Neural cell (in vitro differentiated cells): ENCODE measurements at regions not wholly inside any gene's neighbourhood (a gene's known extent, or its start where the extent isn't known, plus 50 kb on each side); places are given as distances from the start of the nearest gene placed in this dataset.

Source experiments
- H2AFZ ChIP-seq: fragments of 200-600, 300-800 bp; sonication (generic), shearing (Covaris generic); 2 replicates; pipeline ENCODE4 v1.6.0; 2014; ENCODE audit warnings: low read depth, mild to moderate bottlenecking, antibody characterized with exemption, low read length, moderate library complexity
- H3F3A ChIP-seq: fragments of 200-600 bp; shearing (Covaris generic); 2 replicates; pipeline ENCODE4 v1.6.1; 2016; ENCODE audit warnings: mild to moderate bottlenecking, moderate library complexity, mixed read lengths, antibody characterized with exemption, low read length; ENCODE audit not compliant: insufficient read depth, poor library complexity, severe bottlenecking
- H3K27ac ChIP-seq: fragments of 200-600, 300-800 bp; sonication (generic), shearing (Covaris generic); 2 replicates; pipeline ENCODE4 v1.5.1; 2014; ENCODE audit warnings: mild to moderate bottlenecking, low read length, moderate library complexity
- H3K27me3 ChIP-seq: fragments of 300-800, 200-600 bp; sonication (generic), shearing (Covaris generic); 2 replicates; pipeline ENCODE4 v1.6.0; 2014; ENCODE audit warnings: mild to moderate bottlenecking, low read depth, low read length, moderate library complexity; ENCODE audit not compliant: insufficient read depth
- H3K36me3 ChIP-seq: fragments of 300-800, 200-600 bp; sonication (generic), shearing (Covaris generic); 2 replicates; pipeline ENCODE4 v1.5.1; 2014; ENCODE audit warnings: mild to moderate bottlenecking, antibody characterized with exemption, low read length, moderate library complexity; ENCODE audit not compliant: insufficient read depth
- H3K4me2 ChIP-seq: fragments of 300-800, 200-600 bp; sonication (generic), shearing (Covaris generic); 2 replicates; pipeline ENCODE4 v1.6.0; 2014; ENCODE audit warnings: mild to moderate bottlenecking, low read length
- H3K4me3 ChIP-seq: fragments of 300-800, 200-600 bp; sonication (generic), shearing (Covaris generic); 2 replicates; pipeline ENCODE4 v1.5.1; 2014; ENCODE audit warnings: mild to moderate bottlenecking, low read length, moderate library complexity
- H3K79me2 ChIP-seq: fragments of 200-600 bp; shearing (Covaris generic); replicated peaks from 2 replicates; pipeline ENCODE4 v1.6.0; 2014; ENCODE audit warnings: mild to moderate bottlenecking, low read length, moderate library complexity; ENCODE audit not compliant: insufficient read depth
- H3K9ac ChIP-seq: fragments of 300-800, 200-600 bp; sonication (generic), shearing (Covaris generic); 2 replicates; pipeline ENCODE4 v1.6.1; 2016; ENCODE audit warnings: mild to moderate bottlenecking, low read length, mixed read lengths
- H3K9me2 ChIP-seq: fragments of 200-600 bp; shearing (Covaris generic); 2 replicates; pipeline ENCODE4 v1.6.1; 2016; ENCODE audit warnings: mild to moderate bottlenecking, low read length, mixed read lengths; ENCODE audit not compliant: insufficient read depth
- H3K9me3 ChIP-seq: fragments of 200-600, 300-800 bp; sonication (generic), shearing (Covaris generic); 2 replicates; pipeline ENCODE4 v1.6.1; 2016; ENCODE audit warnings: mild to moderate bottlenecking, mixed run types, low read length, moderate library complexity, mixed read lengths
- H4K20me1 ChIP-seq: fragments of 200-600 bp; shearing (Covaris generic); 2 replicates; pipeline ENCODE4 v1.6.1; 2016; ENCODE audit warnings: mild to moderate bottlenecking, mixed run types; ENCODE audit not compliant: insufficient read depth
- EP300 ChIP-seq: fragments of 450-650 bp; conservative IDR thresholded peaks from 2 replicates; pipeline ENCODE4 v1.6.1; 2014; ENCODE audit warnings: antibody characterized with exemption, mild to moderate bottlenecking, moderate library complexity; ENCODE audit not compliant: poor library complexity, severe bottlenecking
- EZH2 ChIP-seq: fragments of 200-600, 300-800 bp; shearing (Covaris generic), sonication (generic); IDR thresholded peaks from 2 replicates; pipeline ENCODE4 v1.6.1; 2014; ENCODE audit warnings: antibody characterized with exemption, low read length, borderline replicate concordance, mild to moderate bottlenecking; ENCODE audit not compliant: insufficient read depth, poor library complexity, severe bottlenecking
- MXI1 ChIP-seq: fragments of 450-650 bp; conservative IDR thresholded peaks from 2 replicates; pipeline ENCODE4 v1.6.1; 2014; ENCODE audit warnings: antibody characterized with exemption, mild to moderate bottlenecking; ENCODE audit not compliant: poor library complexity, severe bottlenecking
- POLR2AphosphoS5 ChIP-seq: IDR thresholded peaks from 2 replicates; pipeline ENCODE4 v1.6.1; 2012
- RAD21 ChIP-seq: fragments of 450-650 bp; conservative IDR thresholded peaks from 2 replicates; pipeline ENCODE4 v1.6.1; 2014; ENCODE audit warnings: antibody characterized with exemption, mild to moderate bottlenecking, moderate library complexity
- SMC3 ChIP-seq: fragments of 450-650 bp; conservative IDR thresholded peaks from 2 replicates; pipeline ENCODE4 v1.6.1; 2014; ENCODE audit warnings: antibody characterized with exemption, mild to moderate bottlenecking, moderate library complexity; ENCODE audit not compliant: poor library complexity
- TAF1 ChIP-seq: IDR thresholded peaks from 2 replicates; pipeline ENCODE4 v1.6.1; 2012; ENCODE audit warnings: low read depth
- TF ChIP-seq, protein P1 (sequence below): IDR thresholded peaks from 2 replicates; pipeline ENCODE4 v1.6.1; 2012; ENCODE audit warnings: borderline replicate concordance
- TF ChIP-seq, protein P2 (sequence below): fragments of 450-650 bp; IDR thresholded peaks from 2 replicates; pipeline ENCODE4 v1.5.1; 2014; ENCODE audit warnings: antibody characterized with exemption, mild to moderate bottlenecking, moderate library complexity; ENCODE audit not compliant: poor library complexity, severe bottlenecking

DNA sequence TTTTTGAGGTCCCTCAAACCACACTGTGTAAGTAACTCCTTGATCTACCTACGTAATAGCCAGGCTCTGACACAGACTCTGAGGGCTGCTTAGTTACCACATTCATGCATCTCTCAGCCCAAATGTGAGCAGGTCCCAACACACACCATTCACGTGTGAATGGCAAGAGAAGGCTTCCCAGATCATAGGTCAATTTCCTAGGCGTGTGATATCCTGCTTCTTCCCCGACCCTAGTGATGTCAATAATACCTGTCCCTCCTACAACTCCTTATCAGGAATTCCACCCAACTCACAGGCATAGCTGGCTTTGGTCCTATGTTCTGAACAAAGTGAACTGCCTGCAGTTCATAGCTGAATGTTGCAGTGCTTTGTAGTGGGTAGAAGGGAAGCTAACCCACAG is 334.5 kb downstream of the RFC3 start:
- Histone ChIP-seq H3K4me2 (no peak overlapping the region), H3K9ac (no peak overlapping the region), H3K27me3 (no peaks in the 10 kb centered on the region), H3F3A (no peaks in the 10 kb centered on the region), H3K4me3 (no peak overlapping the region), H3K27ac (no peak overlapping the region), H3K9me2 (no peaks in the 10 kb centered on the region), H2AFZ (no peak overlapping the region), H3K79me2 (no peaks in the 10 kb centered on the region), H3K36me3 (no peaks in the 10 kb centered on the region), H3K9me3 (no peaks in the 10 kb centered on the region), H4K20me1 (no peaks in the 10 kb centered on the region)
- TF ChIP-seq, protein P1, sequence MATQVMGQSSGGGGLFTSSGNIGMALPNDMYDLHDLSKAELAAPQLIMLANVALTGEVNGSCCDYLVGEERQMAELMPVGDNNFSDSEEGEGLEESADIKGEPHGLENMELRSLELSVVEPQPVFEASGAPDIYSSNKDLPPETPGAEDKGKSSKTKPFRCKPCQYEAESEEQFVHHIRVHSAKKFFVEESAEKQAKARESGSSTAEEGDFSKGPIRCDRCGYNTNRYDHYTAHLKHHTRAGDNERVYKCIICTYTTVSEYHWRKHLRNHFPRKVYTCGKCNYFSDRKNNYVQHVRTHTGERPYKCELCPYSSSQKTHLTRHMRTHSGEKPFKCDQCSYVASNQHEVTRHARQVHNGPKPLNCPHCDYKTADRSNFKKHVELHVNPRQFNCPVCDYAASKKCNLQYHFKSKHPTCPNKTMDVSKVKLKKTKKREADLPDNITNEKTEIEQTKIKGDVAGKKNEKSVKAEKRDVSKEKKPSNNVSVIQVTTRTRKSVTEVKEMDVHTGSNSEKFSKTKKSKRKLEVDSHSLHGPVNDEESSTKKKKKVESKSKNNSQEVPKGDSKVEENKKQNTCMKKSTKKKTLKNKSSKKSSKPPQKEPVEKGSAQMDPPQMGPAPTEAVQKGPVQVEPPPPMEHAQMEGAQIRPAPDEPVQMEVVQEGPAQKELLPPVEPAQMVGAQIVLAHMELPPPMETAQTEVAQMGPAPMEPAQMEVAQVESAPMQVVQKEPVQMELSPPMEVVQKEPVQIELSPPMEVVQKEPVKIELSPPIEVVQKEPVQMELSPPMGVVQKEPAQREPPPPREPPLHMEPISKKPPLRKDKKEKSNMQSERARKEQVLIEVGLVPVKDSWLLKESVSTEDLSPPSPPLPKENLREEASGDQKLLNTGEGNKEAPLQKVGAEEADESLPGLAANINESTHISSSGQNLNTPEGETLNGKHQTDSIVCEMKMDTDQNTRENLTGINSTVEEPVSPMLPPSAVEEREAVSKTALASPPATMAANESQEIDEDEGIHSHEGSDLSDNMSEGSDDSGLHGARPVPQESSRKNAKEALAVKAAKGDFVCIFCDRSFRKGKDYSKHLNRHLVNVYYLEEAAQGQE, result no peak
- no peak for TF ChIP-seq MXI1
- no peak for TF ChIP-seq POLR2AphosphoS5
- TF ChIP-seq EZH2, result no peak
- no peak for TF ChIP-seq SMC3
- no peak for TF ChIP-seq TAF1
- no peak for TF ChIP-seq EP300
- TF ChIP-seq RAD21, result no peak
- TF ChIP-seq, protein P2, sequence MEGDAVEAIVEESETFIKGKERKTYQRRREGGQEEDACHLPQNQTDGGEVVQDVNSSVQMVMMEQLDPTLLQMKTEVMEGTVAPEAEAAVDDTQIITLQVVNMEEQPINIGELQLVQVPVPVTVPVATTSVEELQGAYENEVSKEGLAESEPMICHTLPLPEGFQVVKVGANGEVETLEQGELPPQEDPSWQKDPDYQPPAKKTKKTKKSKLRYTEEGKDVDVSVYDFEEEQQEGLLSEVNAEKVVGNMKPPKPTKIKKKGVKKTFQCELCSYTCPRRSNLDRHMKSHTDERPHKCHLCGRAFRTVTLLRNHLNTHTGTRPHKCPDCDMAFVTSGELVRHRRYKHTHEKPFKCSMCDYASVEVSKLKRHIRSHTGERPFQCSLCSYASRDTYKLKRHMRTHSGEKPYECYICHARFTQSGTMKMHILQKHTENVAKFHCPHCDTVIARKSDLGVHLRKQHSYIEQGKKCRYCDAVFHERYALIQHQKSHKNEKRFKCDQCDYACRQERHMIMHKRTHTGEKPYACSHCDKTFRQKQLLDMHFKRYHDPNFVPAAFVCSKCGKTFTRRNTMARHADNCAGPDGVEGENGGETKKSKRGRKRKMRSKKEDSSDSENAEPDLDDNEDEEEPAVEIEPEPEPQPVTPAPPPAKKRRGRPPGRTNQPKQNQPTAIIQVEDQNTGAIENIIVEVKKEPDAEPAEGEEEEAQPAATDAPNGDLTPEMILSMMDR, result no peak

DNA sequence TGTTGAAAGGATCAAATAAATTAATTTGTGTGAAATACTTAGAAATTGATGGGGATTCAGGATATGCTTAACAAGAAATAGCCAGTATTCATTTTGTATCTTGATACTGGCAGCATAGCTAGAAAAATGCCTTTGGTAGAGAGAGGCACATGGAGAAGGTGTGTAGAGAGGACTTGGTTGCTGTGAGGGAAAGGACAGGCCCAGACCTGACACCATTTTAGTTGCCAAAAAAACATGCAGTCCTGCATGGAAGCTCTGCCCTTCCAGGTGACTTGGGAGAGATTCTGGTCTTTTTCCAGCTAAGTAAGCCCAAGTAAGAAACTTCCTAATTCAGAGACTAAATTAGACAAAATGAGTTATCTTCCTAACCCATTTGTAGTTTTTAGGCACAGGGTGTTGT is 335.0 kb downstream of the RFC3 start:
- Histone ChIP-seq H2AFZ (no peak overlapping the region), H3K9ac (no peak overlapping the region), H3K4me2 (no peak overlapping the region), H3K9me3 (no peaks in the 10 kb centered on the region), H3K79me2 (no peaks in the 10 kb centered on the region), H3K9me2 (no peaks in the 10 kb centered on the region), H3F3A (no peaks in the 10 kb centered on the region), H4K20me1 (no peaks in the 10 kb centered on the region), H3K27me3 (no peaks in the 10 kb centered on the region), H3K36me3 (no peaks in the 10 kb centered on the region), H3K4me3 (no peak overlapping the region), H3K27ac (no peak overlapping the region)
- TF ChIP-seq, protein P2, result no peak
- TF ChIP-seq TAF1 (no peak), RAD21 (no peak), SMC3 (no peak), EZH2 (no peak), MXI1 (no peak), POLR2AphosphoS5 (no peak), EP300 (no peak)
- TF ChIP-seq, protein P1, result no peak
